ENCODE measurements at regions not wholly inside any gene's neighbourhood (a gene's known extent, or its start where the extent isn't known, plus 50 kb on each side); places are given as distances from the start of the nearest gene placed in this dataset.

- no peaks in the 10 kb centered on the region for H3K27me3 ChIP-seq (ENCODE audit: insufficient read depth, low read length)
- POLR2A ChIA-PET, result no interaction called here
- no peak overlapping the region for H3K4me3 ChIP-seq (replicated peaks in 1 of 2; ENCODE audit: low read depth in 1 of 2, low read length in 2 of 2)
- ATAC-seq (no peak), DNase-seq (ENCODE audit: low read depth, low spot score) (no peak)
- peaks cover 9 to 13% of the 10 kb centered on the region in 2 experiments for H3K4me1 ChIP-seq (ENCODE audit: control insufficient read depth in 1 of 2, insufficient read depth in 2 of 2, low read length in 2 of 2)
- no peaks in the 10 kb centered on the region for H3K9me3 ChIP-seq (ENCODE audit: control insufficient read depth in 1 of 2, insufficient read depth in 1 of 2, low read depth in 1 of 2, low read length in 2 of 2)
- no peak overlapping the region for H3K9ac ChIP-seq (ENCODE audit: low read length)
- H4K20me1 ChIP-seq (ENCODE audit: insufficient read depth), result no peaks in the 10 kb centered on the region
- CTCF ChIA-PET, result no interaction called here
- no peaks in the 10 kb centered on the region for H3K9me2 ChIP-seq (ENCODE audit: insufficient read depth)
- no peak overlapping the region for H2AFZ ChIP-seq (ENCODE audit: low read depth, low read length, poor library complexity, severe bottlenecking)
- no peak for TF ChIP-seq JUND (IDR thresholded peaks at IDR 0.05)
- no peak for TF ChIP-seq POLR2AphosphoS5 (IDR thresholded peaks at IDR 0.05; ENCODE audit: low read depth, low read length)
- TF ChIP-seq CEBPB (IDR thresholded peaks at IDR 0.05; ENCODE audit: low read depth), result no peak
- no peak for TF ChIP-seq ATF3 (IDR thresholded peaks at IDR 0.05)
- RAD21 ChIA-PET (ENCODE audit: low non-redundant PET in 1 of 2, low total read pairs in 2 of 2, uncharacterized antibody in 2 of 2, unreplicated experiment in 2 of 2), result no interaction called here
- H3K36me3 ChIP-seq (ENCODE audit: control insufficient read depth in 1 of 2, insufficient read depth in 2 of 2, low read length in 2 of 2), result no peaks in the 10 kb centered on the region
- no peak overlapping the region for H3K27ac ChIP-seq (ENCODE audit: low read depth, low read length)
- no peak overlapping the region for H3K4me2 ChIP-seq (ENCODE audit: low read length)
- BruUV-seq (replicated peaks), result no TSS peak
- no peaks in the 10 kb centered on the region for H3K79me2 ChIP-seq (ENCODE audit: insufficient read depth, low read length)
- intact Hi-C loops (cut with micrococcal nuclease), result no loop called here
Measured at GRCh38 chr13:65917731-65918130, 1312.4 kb downstream of the PCDH9 start.

- no peaks in the 10 kb centered on the region for H3K79me2 ChIP-seq (ENCODE audit: insufficient read depth, low read length)
- DNase-seq (ENCODE audit: low read depth, low spot score) (no peak), ATAC-seq (no peak)
- no TSS peak for BruUV-seq (replicated peaks)
- H3K4me1 ChIP-seq (ENCODE audit: control insufficient read depth in 1 of 2, insufficient read depth in 2 of 2, low read length in 2 of 2), result peaks cover 12 to 20% of the 10 kb centered on the region in 2 experiments
- H3K9me2 ChIP-seq (ENCODE audit: insufficient read depth), result no peaks in the 10 kb centered on the region
- ChIA-PET CTCF (no interaction called here), POLR2A (no interaction called here), RAD21 (ENCODE audit: low non-redundant PET in 1 of 2, low total read pairs in 2 of 2, uncharacterized antibody in 2 of 2, unreplicated experiment in 2 of 2) (no interaction called here)
- intact Hi-C loops (cut with micrococcal nuclease), result no loop called here
- H3K27me3 ChIP-seq (ENCODE audit: insufficient read depth, low read length), result no peaks in the 10 kb centered on the region
- no peak overlapping the region for H3K4me2 ChIP-seq (ENCODE audit: low read length)
- no peak overlapping the region for H3K9ac ChIP-seq (ENCODE audit: low read length)
- no peaks in the 10 kb centered on the region for H3K36me3 ChIP-seq (ENCODE audit: control insufficient read depth in 1 of 2, insufficient read depth in 2 of 2, low read length in 2 of 2)
- H4K20me1 ChIP-seq (ENCODE audit: insufficient read depth), result no peaks in the 10 kb centered on the region
- H2AFZ ChIP-seq (ENCODE audit: low read depth, low read length, poor library complexity, severe bottlenecking), result no peak overlapping the region
- H3K9me3 ChIP-seq (ENCODE audit: control insufficient read depth in 1 of 2, insufficient read depth in 1 of 2, low read depth in 1 of 2, low read length in 2 of 2), result no peaks in the 10 kb centered on the region
- H3K4me3 ChIP-seq (replicated peaks in 1 of 2; ENCODE audit: low read depth in 1 of 2, low read length in 2 of 2), result no peak overlapping the region
- no peak overlapping the region for H3K27ac ChIP-seq (ENCODE audit: low read depth, low read length)
- no peak for TF ChIP-seq CEBPB (IDR thresholded peaks at IDR 0.05; ENCODE audit: low read depth)
- TF ChIP-seq EZH2phosphoT487 (IDR thresholded peaks at IDR 0.05; ENCODE audit: borderline replicate concordance), result no peak
- TF ChIP-seq FOSL1 (IDR thresholded peaks at IDR 0.05; ENCODE audit: low read depth), result no peak
- no peak for TF ChIP-seq ZBTB33 (IDR thresholded peaks at IDR 0.05; ENCODE audit: extremely low read depth, insufficient replicate concordance, low read length)
- no peak for TF ChIP-seq SP1 (IDR thresholded peaks at IDR 0.05; ENCODE audit: low read depth)
- no peak for TF ChIP-seq YY1 (IDR thresholded peaks at IDR 0.05; ENCODE audit: extremely low read depth, insufficient replicate concordance, low read depth, low read length)
- TF ChIP-seq EZH2 (IDR thresholded peaks at IDR 0.05), result no peak
- TF ChIP-seq REST (IDR thresholded peaks at IDR 0.05; ENCODE audit: low read depth), result no peak
- no peak for TF ChIP-seq TCF7L2 (IDR thresholded peaks at IDR 0.05; ENCODE audit: borderline replicate concordance, extremely low read depth, insufficient read depth, insufficient read length)
- no peak for TF ChIP-seq RAD21 (IDR thresholded peaks at IDR 0.05; ENCODE audit: low read depth)
- TF ChIP-seq CBX3 (IDR thresholded peaks at IDR 0.05; ENCODE audit: low read depth), result no peak
- no peak for TF ChIP-seq SIN3A (IDR thresholded peaks at IDR 0.05; ENCODE audit: low read depth)
- TF ChIP-seq SRF (IDR thresholded peaks at IDR 0.05; ENCODE audit: low read depth), result no peak
- TF ChIP-seq ZNF274 (IDR thresholded peaks at IDR 0.05; ENCODE audit: low read depth, low read length), result no peak
- TF ChIP-seq ZFX (IDR thresholded peaks at IDR 0.05), result no peak
- no peak for TF ChIP-seq JUND (IDR thresholded peaks at IDR 0.05)
Measured at GRCh38 chr13:65915195-65915594, 1314.9 kb downstream of the PCDH9 start.

All from HCT116 (cell line).